ENCODE measurements at regions not wholly inside any gene's neighbourhood (a gene's known extent, or its start where the extent isn't known, plus 50 kb on each side); places are given as distances from the start of the nearest gene placed in this dataset.
A peak's percentile ranks its signal among the peaks of the same experiment; 100 is the strongest.

DNA sequence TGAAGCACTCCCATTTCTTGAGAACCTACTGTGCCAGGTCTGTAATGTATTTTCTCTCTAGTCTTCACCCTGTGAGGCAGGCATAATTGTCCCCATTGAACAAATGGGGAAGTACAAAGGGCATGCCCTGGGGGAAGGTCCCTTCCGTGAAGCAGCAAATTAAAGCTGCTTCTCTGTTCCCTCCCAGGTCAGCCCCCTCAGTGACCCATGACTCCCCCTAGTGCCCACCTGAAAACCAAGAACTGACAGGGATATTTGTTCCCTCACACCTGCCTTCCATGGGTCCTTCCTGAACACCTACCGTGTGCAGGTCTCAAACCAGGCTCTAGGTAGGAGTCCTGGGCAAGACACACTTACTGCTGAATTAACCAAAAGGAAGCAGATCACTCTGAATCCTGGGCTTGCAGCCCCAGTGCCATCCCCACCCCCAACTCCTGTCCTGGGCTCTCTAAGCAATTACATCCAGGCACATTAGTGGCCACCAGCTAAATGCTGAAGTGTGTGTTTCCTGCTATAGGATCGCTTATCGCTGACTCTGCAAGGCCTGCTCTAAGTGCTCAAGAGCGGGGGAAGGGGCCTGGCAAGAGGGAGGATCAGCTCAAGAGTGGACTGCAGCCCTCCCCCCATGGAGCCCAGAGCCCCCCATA, 254.8 kb downstream of the CDK5RAP2 start:
- TF ChIP-seq, protein P1, sequence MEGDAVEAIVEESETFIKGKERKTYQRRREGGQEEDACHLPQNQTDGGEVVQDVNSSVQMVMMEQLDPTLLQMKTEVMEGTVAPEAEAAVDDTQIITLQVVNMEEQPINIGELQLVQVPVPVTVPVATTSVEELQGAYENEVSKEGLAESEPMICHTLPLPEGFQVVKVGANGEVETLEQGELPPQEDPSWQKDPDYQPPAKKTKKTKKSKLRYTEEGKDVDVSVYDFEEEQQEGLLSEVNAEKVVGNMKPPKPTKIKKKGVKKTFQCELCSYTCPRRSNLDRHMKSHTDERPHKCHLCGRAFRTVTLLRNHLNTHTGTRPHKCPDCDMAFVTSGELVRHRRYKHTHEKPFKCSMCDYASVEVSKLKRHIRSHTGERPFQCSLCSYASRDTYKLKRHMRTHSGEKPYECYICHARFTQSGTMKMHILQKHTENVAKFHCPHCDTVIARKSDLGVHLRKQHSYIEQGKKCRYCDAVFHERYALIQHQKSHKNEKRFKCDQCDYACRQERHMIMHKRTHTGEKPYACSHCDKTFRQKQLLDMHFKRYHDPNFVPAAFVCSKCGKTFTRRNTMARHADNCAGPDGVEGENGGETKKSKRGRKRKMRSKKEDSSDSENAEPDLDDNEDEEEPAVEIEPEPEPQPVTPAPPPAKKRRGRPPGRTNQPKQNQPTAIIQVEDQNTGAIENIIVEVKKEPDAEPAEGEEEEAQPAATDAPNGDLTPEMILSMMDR (IDR thresholded peaks at IDR 0.05; ENCODE audit: low read depth, low read length, poor library complexity, severe bottlenecking): peak; percentile 30
- TF ChIP-seq EZH2phosphoT487 (IDR thresholded peaks at IDR 0.05; ENCODE audit: borderline replicate concordance, low read length): no peak

Measured in DOHH2 (cell line).